ENCODE measurements at regions not wholly inside any gene's neighbourhood (a gene's known extent, or its start where the extent isn't known, plus 50 kb on each side); places are given as distances from the start of the nearest gene placed in this dataset.

- DNase-seq (ENCODE audit: low spot score) = no peak
These were observed 377.7 kb downstream of the TDRD15 start for GRCh38 chr2:21501376-21502027.

DNA sequence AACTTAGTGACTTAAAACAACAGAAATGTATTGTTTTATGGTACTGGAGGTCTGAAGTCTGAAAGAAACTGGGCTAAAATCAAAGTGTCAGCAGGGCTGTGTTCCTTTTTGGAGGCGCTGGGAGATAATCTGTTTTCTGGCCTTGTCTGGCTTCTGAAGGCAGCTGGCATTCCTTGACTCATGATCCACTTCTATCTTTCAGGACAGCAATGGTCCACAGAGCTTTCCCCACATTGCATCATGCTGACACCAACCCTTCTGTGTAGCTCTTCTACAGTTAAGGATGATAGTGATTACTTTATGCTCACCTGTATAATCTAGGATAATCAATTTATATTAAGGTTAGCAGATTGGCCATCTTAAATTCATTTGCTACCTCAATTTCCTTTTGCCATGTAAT, 392.1 kb downstream of the TDRD15 start:
- DNase-seq (ENCODE audit: low spot score) = no peak

DNA sequence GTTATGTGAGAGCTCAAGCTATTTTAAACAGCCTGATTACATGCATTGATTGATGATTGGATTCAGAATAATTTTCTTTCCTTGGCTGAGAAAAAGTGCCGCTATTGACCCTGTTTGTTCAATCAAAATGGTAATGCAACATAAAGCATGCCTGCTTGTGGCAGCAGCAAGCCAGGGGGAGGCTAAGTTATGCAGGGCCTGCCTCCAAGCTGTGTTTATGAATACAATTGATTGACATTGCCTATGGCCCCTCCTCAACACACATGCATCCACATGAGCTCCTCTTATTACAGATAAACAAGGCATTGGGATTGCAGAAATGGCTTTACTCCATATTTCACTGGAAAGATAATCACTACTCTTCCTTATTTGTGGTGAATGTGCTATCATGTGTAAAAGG, 395.6 kb downstream of the TDRD15 start:
- no peak for DNase-seq (ENCODE audit: low spot score)

- no peak for DNase-seq (ENCODE audit: low spot score)
These were observed 396.1 kb downstream of the TDRD15 start for GRCh38 chr2:21519821-21520220.

GRCh38 chr2:21535826-21536225, 412.1 kb downstream of the TDRD15 start:
- no peak for DNase-seq (ENCODE audit: low spot score)

GRCh38 chr2:21539685-21540084, 415.9 kb downstream of the TDRD15 start:
- DNase-seq (ENCODE audit: low spot score) = no peak

GRCh38 chr2:21543630-21544029, 419.9 kb downstream of the TDRD15 start:
- DNase-seq (ENCODE audit: low spot score) = no peak

DNA sequence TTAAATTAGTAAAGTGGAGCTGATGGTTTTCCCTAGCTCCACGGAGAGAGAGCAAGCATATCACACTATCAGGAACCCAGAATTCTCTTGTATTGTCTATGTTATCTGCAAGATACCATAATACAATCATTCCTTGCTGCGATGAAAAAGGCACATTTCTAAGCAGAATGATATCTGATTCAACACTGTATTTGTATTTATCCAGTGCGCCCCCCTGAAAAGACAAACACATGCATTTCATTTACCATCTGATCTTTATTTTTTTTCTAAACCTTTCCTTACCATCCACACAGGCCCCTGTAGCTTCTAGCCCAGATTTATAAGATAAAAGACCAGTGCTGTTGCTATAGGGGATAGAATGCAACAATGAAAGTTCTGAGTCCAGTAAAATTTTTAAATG, 420.6 kb downstream of the TDRD15 start:
- no peak for DNase-seq (ENCODE audit: low spot score)

GRCh38 chr2:21552981-21553380, 429.2 kb downstream of the TDRD15 start:
- DNase-seq (ENCODE audit: low spot score) = no peak

- no peak for DNase-seq (ENCODE audit: low spot score)
These were observed 435.6 kb downstream of the TDRD15 start for GRCh38 chr2:21559351-21559750.

GRCh38 chr2:21561965-21562364, 438.2 kb downstream of the TDRD15 start:
- no peak for DNase-seq (ENCODE audit: low spot score)

GRCh38 chr2:21567395-21567794, 443.6 kb downstream of the TDRD15 start:
- DNase-seq (ENCODE audit: low spot score) = no peak

DNA sequence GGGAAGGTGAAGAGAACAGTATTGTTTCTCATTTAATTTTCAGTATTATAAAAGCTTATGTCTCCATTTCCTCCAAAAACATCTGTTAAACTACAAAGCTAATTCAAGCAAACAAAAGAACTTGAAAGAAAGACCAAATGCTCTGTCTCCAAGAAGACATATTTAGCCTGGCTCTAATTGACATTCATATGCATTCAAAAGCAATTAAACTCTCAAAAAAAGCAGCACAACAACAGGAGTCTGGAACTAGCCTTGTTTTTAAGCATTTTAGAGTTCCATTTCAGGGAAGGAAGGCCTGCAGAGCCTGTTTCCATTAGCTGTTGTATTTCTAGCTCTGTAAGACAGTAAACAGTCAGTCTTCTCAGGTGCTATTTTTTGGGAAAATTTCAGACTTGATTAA, 447.9 kb downstream of the TDRD15 start:
- DNase-seq (ENCODE audit: low spot score) = no peak

- no peak for DNase-seq (ENCODE audit: low spot score)
These were observed 456.6 kb downstream of the TDRD15 start for GRCh38 chr2:21580391-21580790.

DNA sequence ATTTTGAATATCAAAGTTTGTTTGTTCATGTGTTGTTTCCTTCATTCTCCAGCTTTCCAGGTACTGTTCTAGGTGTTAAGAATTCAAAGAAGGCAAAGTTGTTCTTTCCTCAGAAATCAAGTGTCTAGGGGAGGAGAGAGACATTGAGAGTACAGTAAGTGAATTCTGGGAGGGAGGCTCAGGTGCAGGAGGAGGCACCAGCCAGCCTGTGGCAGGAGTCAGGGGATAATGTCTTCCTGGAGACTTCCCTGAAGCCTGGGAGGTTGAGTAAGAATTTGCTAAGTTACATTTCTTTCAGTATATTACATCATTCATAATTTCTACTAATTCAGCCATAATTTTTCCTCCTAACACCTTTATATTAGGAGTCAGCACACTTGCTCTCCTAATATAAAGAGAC, 462.1 kb downstream of the TDRD15 start:
- DNase-seq (ENCODE audit: low spot score) = no peak

GRCh38 chr2:21590026-21590690, 466.4 kb downstream of the TDRD15 start:
- DNase-seq (ENCODE audit: low spot score) = no peak

DNA sequence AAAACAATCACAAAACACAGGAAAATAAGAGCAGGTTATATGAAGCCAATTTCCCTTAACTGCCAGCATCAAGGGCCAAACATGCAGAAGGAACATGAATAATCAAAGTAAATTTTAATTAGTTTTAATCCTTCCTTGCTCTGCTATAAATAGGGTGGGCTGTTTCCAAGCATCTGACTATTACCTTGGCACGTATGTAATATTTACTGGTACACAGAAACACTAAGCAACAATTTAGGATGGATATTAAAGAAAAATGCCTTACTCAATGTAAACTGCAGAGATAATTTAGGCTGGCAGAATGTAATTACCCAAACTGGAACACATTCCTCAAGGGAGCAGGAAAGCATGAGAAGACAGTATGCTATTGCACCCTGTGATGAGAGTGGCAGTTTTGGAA, 468.2 kb downstream of the TDRD15 start:
- DNase-seq (ENCODE audit: low spot score) = no peak

GRCh38 chr2:21599417-21599816, 475.6 kb downstream of the TDRD15 start:
- no peak for DNase-seq (ENCODE audit: low spot score)

DNA sequence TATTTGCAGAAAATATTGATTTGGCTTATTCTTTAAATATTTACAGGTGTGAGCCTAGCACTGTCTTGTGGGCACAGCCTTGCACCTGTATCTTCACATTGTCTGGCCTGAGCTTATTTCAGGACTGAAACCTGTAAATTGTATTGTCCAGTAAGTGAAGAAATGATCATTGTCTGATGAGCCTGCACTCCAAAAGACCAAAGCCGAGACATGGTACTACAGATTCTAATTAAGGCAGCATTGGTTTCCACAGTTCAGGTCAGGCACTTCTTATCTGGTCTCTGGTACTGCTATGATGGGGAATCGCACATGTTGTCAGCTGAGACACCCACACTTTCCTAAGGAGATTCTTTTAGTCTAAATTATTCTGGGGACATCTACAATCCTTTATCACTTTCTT, 479.0 kb downstream of the TDRD15 start:
- DNase-seq (ENCODE audit: low spot score) = no peak

DNA sequence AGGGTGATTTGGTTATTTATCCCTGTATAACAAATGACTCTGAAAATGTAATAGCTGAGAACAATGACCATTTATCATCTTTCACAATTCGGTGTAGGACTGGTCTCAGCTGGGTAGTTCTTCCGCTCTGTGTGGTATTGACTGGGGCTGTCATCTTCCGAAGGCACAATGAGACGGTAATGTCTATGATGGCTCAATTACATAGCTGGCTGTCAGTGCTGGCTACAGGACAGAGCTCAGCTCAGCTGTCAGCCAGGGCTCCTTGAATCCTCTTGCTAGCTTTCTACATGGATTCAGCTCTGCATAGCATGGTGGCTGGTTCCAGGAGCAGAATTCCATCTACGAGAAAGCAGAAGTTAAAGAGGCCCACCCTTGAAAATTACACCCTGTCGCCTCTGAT, 483.8 kb downstream of the TDRD15 start:
- DNase-seq (ENCODE audit: low spot score) = no peak

- no peak for DNase-seq (ENCODE audit: low spot score)
These were observed 486.5 kb downstream of the TDRD15 start for GRCh38 chr2:21610304-21610703.

- DNase-seq (ENCODE audit: low spot score) = no peak
These were observed 494.2 kb downstream of the TDRD15 start for GRCh38 chr2:21617885-21618434.

- DNase-seq (ENCODE audit: low spot score) = no peak
These were observed 497.0 kb downstream of the TDRD15 start for GRCh38 chr2:21620771-21621170.

DNA sequence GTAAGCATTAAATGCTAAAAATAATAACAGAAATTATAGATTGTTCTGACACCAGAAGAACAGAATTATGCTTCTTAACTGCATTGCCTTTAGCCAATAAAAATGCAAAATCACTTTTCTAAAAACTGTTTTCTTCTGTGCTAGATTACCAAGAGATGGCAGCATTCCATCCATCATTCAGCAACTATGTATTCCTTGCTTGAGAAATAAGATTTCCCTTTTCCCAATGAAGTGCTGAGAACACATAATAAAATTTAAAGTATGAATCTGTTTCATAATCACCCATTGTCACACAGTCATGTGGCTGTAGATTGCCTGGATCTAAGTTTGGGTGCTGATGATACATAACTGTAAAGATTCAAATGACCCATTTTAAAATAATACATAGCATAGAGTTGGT, 504.2 kb downstream of the TDRD15 start:
- DNase-seq (ENCODE audit: low spot score) = no peak
